Epidermal melanocyte (primary cell): ENCODE measurements at regions not wholly inside any gene's neighbourhood (a gene's known extent, or its start where the extent isn't known, plus 50 kb on each side); places are given as distances from the start of the nearest gene placed in this dataset.

Source experiments
- DNase-seq: peaks from one replicate; pipeline ENCODE4 v3.0.0; 2011; ENCODE audit warnings: low spot score; ENCODE audit not compliant: insufficient read length

GRCh38 chr3:187950671-187951070, 203.3 kb upstream of the LPP start:
- DNase-seq: no peak

- DNase-seq: no peak
Observed at GRCh38 chr3:187951452-187952190, 202.3 kb upstream of the LPP start.

- DNase-seq: no peak
Observed at GRCh38 chr3:187952849-187953248, 201.1 kb upstream of the LPP start.

GRCh38 chr3:187954516-187954872, 199.5 kb upstream of the LPP start:
- no peak for DNase-seq

- DNase-seq: no peak
Observed at GRCh38 chr3:187954873-187955586, 198.9 kb upstream of the LPP start.

- DNase-seq: no peak
Observed at GRCh38 chr3:187955587-187955952, 198.4 kb upstream of the LPP start.

- no peak for DNase-seq
Observed at GRCh38 chr3:187957165-187957581, 196.8 kb upstream of the LPP start.

- DNase-seq: no peak
Observed at GRCh38 chr3:187957582-187957981, 196.4 kb upstream of the LPP start.

GRCh38 chr3:187958432-187959003, 195.4 kb upstream of the LPP start:
- DNase-seq: no peak

GRCh38 chr3:187960820-187961219, 193.1 kb upstream of the LPP start:
- no peak for DNase-seq

GRCh38 chr3:187961366-187961765, 192.6 kb upstream of the LPP start:
- no peak for DNase-seq

- DNase-seq: no peak
Observed at GRCh38 chr3:187963003-187963676, 190.8 kb upstream of the LPP start.

GRCh38 chr3:187963677-187964385, 190.1 kb upstream of the LPP start:
- no peak for DNase-seq

- no peak for DNase-seq
Observed at GRCh38 chr3:187964760-187965159, 189.2 kb upstream of the LPP start.

GRCh38 chr3:187966096-187966495, 187.9 kb upstream of the LPP start:
- DNase-seq: no peak

GRCh38 chr3:187966636-187967406, 187.1 kb upstream of the LPP start:
- no peak for DNase-seq

GRCh38 chr3:187967993-187968392, 186.0 kb upstream of the LPP start:
- no peak for DNase-seq

- DNase-seq: no peak
Observed at GRCh38 chr3:187968883-187969580, 184.9 kb upstream of the LPP start.

GRCh38 chr3:187969581-187969950, 184.4 kb upstream of the LPP start:
- no peak for DNase-seq

- DNase-seq: no peak
Observed at GRCh38 chr3:187970106-187970505, 183.9 kb upstream of the LPP start.
